HUDEP-2 (cell line): ENCODE measurements at regions not wholly inside any gene's neighbourhood (a gene's known extent, or its start where the extent isn't known, plus 50 kb on each side); places are given as distances from the start of the nearest gene placed in this dataset.
A peak's percentile ranks its signal among the peaks of the same experiment; 100 is the strongest.

Experiments used
- DNase-seq, 76 experiments: peaks; one replicate each; lab custom pipeline; 2025; ENCODE audit not compliant: unreplicated experiment in 76 of 76; lab: John Stamatoyannopoulos, UW

GRCh38 chr20:11032611-11033010, 358.8 kb upstream of the JAG1 start:
- DNase-seq = no peak

GRCh38 chr20:11034025-11034424, 360.2 kb upstream of the JAG1 start:
- no peak for DNase-seq

DNA sequence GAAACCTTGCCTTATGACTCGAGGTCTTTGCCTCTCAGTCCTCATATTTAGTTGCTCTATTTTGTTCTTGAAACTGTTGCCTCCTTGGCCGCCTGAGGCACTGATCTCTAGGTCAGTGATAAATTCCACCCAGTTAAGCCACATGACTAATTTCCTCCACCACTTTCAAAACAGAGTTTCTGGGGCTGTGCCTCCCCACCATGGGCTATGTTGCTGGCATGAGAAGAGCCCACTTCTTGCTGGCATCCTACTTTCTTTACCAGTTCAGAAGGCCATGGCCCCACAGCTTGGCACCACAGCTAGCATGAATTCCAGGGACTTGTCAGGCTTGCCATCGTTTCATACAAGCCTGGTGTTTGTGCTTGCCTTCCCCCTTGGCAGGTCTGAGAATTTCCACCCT, 361.4 kb upstream of the JAG1 start:
- no peak for DNase-seq

GRCh38 chr20:11041396-11041795, 367.6 kb upstream of the JAG1 start:
- DNase-seq = no peak

- DNase-seq = no peak
These were observed 369.2 kb upstream of the JAG1 start for GRCh38 chr20:11043001-11043400.

GRCh38 chr20:11044561-11044960, 370.8 kb upstream of the JAG1 start:
- no peak for DNase-seq

GRCh38 chr20:11045412-11046175, 371.8 kb upstream of the JAG1 start:
- DNase-seq = no peak

- no peak for DNase-seq
These were observed 373.8 kb upstream of the JAG1 start for GRCh38 chr20:11047559-11047958.

DNA sequence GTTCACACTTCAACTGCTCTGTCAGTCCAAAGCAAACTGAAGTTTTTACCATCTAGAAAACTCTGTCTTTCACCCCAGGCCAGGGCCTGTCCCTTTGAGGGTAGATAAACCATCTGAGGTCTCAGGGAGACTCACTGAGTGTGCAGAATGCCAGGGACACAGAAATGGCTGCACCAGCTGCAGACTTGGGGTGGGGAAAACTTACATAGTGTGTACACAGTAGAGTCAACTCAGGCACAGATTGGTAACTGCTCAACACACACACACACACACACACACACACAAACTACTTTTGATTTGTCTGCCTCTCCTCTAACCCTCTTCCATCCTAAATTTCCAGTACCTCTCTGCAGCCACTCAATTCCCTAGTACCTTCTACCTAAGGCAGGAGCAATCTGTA, 374.9 kb upstream of the JAG1 start:
- no peak for DNase-seq

DNA sequence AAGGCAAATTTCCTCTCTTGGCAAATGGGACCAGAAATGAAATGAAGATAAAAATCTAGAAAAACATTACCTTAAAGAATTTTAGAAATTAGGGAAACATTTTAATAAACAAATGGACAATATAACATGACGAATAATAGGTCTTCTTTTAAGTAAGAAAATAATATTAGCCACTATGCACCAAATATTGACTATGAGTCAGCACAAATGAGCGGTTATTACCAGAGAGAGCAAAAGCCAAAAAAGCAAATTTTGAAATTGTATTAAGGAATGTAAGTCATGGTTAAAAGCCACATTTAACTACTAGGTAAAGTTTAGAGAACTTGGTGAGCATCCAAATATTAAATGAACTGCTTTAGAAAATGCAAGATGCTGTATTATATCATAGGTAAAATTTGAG, 376.6 kb upstream of the JAG1 start:
- no peak for DNase-seq

DNA sequence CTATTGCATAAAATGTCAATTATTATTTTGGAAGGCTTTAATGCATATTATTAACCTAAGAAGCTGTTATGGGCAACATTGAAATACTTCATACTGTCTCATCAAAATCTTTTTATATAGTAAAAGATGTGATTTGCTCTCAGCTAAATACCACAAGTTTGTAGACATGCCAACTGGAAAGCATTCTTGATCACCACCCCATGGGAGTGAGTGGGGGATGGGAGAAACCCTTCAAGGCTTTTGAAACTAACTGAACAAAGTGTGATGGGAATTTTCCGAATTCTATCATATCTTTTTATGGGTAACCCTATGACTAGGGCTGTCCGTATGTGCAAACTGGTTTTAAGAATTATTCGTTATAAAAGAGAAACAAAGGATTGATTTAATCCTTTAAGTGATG, 377.3 kb upstream of the JAG1 start:
- no peak for DNase-seq

GRCh38 chr20:11053310-11053709, 379.5 kb upstream of the JAG1 start:
- DNase-seq = no peak

- DNase-seq = no peak
These were observed 380.6 kb upstream of the JAG1 start for GRCh38 chr20:11054266-11054993.

GRCh38 chr20:11056414-11056813, 382.6 kb upstream of the JAG1 start:
- peak in 1 of 76 experiments; percentile 1 for DNase-seq

- DNase-seq = no peak
These were observed 383.8 kb upstream of the JAG1 start for GRCh38 chr20:11057624-11058023.

DNA sequence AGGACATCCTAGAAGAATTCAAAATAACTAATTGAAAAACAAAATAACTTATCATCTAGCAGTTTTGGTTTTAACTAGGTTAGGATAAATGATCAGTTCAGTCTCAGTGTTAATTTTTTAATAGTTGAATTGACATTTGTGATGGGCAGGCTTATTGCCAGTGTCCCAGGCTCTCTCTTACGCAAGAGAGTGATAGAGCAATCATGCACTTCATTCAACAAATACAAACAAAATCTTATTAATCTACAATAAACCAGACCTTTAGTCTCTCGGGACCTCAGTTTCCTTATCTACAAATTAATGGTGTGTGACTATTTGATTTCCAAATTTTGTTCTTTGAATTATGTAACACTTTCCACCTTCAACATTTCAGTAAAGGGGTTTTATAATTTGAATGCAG, 385.9 kb upstream of the JAG1 start:
- no peak for DNase-seq

DNA sequence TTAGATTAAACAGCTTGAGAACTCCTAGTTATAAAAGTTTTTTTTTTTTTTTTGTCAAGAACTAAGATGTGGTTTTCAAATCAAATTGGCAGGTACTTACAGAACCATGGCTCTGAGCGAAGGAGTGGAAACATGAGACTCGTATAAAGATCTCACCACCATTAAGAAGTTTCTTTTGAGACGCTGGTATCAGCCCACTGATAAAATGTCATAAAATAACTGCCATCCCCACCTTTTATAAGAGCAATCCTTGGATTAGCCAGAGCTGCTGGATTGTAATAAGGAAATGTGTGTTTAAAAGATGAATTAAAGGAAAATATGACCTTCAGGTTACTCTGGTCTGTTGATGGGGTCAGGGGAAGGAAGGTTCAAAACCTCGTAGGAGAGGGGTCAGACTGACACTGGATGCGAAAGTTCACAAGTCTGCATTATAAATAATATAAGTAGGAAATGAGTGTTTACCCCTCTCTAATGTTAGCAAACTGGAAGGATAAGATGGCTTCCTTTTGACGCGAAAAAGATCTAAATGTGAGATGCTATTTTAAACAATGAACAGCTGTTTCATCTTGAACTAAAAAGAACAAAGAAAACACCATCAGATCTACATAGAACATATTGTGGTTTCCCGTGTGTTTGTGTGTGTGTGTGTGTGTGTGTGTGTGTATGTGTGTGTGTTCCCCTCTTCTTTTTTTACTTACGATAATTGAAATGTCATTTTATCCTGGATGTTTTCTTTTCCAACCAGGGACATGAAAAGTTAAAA, 386.8 kb upstream of the JAG1 start:
- no peak for DNase-seq

- DNase-seq = no peak
These were observed 389.6 kb upstream of the JAG1 start for GRCh38 chr20:11063444-11063843.

- DNase-seq = no peak
These were observed 391.1 kb upstream of the JAG1 start for GRCh38 chr20:11064946-11065345.

DNA sequence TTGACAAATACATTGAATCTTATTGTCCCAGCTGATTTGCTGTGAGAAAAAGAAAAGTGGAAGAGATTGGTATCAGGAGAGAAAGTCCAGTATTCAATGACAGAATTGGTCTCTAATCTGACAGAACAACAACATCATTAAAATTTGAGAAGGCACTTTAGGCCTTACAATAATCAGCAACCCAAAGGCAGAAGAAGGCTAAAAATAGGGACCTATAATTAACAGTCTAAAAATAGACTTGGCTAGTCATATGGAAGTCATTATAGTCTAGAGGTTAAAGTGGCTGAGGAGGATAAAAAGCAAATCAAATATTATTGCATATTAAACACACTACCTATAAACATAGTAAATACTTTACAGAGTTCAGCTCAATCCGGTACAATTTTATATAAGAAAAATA, 393.6 kb upstream of the JAG1 start:
- DNase-seq = no peak

DNA sequence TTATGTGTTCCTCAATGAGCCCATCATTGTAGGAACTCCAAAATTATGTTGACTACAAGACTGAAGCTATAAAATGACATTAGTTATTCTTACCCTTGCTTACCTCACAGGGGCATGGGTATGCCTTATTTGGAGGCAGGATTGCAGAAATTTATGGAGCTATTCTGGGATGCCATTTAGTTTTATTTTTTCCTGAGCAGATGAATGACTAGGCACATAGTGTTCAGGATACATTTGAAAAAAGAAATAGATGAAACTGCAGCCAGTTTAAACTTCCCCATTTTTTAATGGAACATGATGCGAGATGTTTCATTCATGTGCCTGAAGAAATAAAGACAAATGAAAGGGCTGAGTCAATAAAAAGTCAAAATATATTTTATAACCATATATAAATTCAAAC, 399.2 kb upstream of the JAG1 start:
- DNase-seq = no peak
